IMR-90 (cell line): ENCODE measurements at regions not wholly inside any gene's neighbourhood (a gene's known extent, or its start where the extent isn't known, plus 50 kb on each side); places are given as distances from the start of the nearest gene placed in this dataset.

Source experiments
- ATAC-seq: fragments of 200-7000 bp; cut with Tn5 transposase; 2 replicates; pipeline ENCODE4 v1.9.1; 2020; ENCODE audit warnings: low read depth, mild to moderate bottlenecking, moderate library complexity
- BruUV-seq: library from RNA; stranded (reverse); fragments of 400-500 nt; replicated peaks from 2 replicates; lab custom pipeline; 2021; lab: Mats Ljungman, UMichigan
- CTCF ChIA-PET: fragments of 300-600 bp; formaldehyde crosslinking; extraction: SDS; loops from one replicate; lab custom pipeline; 2021; ENCODE audit warnings: antibody characterized with exemption; lab: Yijun Ruan, JAX
- POLR2A ChIA-PET: fragments of 300-600 bp; sonication (Branson Sonifier 250); formaldehyde crosslinking; loops from one replicate; lab custom pipeline; 2022; ENCODE audit warnings: antibody characterized with exemption; ENCODE audit not compliant: unreplicated experiment; lab: Charles Lee
- DNase-seq: peaks from one replicate; pipeline ENCODE4 v3.0.0; 2013
- H2AFZ ChIP-seq: replicated peaks from 2 replicates; pipeline ENCODE3; 2013; ENCODE audit warnings: low read length, mild to moderate bottlenecking; ENCODE audit not compliant: poor library complexity
- H2AK5ac ChIP-seq: 2 replicates; pipeline ENCODE4 v1.6.1; 2013; ENCODE audit warnings: low read depth, low read length, inconsistent platforms
- H2AK9ac ChIP-seq: replicated peaks from 2 replicates; pipeline ENCODE3; 2013; ENCODE audit warnings: mild to moderate bottlenecking, low read depth, low read length, moderate library complexity; ENCODE audit not compliant: poor library complexity
- H2BK120ac ChIP-seq: 2 replicates; pipeline ENCODE4 v1.6.1; 2013; ENCODE audit warnings: low read depth, low read length, inconsistent platforms
- H2BK15ac ChIP-seq: 3 replicates; pipeline ENCODE4 v1.6.1; 2013; ENCODE audit warnings: low read depth, low read length, inconsistent platforms
- H2BK20ac ChIP-seq: 2 replicates; pipeline ENCODE4 v1.6.1; 2013; ENCODE audit warnings: low read depth, mild to moderate bottlenecking, inconsistent platforms, low read length, moderate library complexity
- H2BK5ac ChIP-seq: 2 replicates; pipeline ENCODE4 v1.6.1; 2013; ENCODE audit warnings: mild to moderate bottlenecking, low read depth, low read length, inconsistent platforms; ENCODE audit not compliant: poor library complexity, severe bottlenecking
- H3K14ac ChIP-seq: replicated peaks from 2 replicates; pipeline ENCODE4 v1.6.1; 2013; ENCODE audit warnings: low read depth, low read length, inconsistent platforms
- H3K18ac ChIP-seq: 2 replicates; pipeline ENCODE4 v1.6.1; 2013; ENCODE audit warnings: low read depth, low read length, control low read depth
- H3K23ac ChIP-seq: 2 replicates; pipeline ENCODE4 v1.6.1; 2013; ENCODE audit warnings: low read depth, low read length, inconsistent platforms
- H3K27ac ChIP-seq: 2 replicates; pipeline ENCODE4 v1.5.1; 2013; ENCODE audit warnings: mild to moderate bottlenecking, control low read depth, low read length; ENCODE audit not compliant: insufficient read depth
- H3K27me3 ChIP-seq: 2 replicates; pipeline ENCODE4 v1.6.1; 2013; ENCODE audit warnings: low read length; ENCODE audit not compliant: control insufficient read depth, insufficient read depth
- H3K36me3 ChIP-seq: 2 replicates; pipeline ENCODE4 v1.6.1; 2013; ENCODE audit warnings: low read length, mixed read lengths; ENCODE audit not compliant: control insufficient read depth, insufficient read depth
- H3K4ac ChIP-seq: 2 replicates; pipeline ENCODE4 v1.6.1; 2013; ENCODE audit warnings: low read depth, low read length, inconsistent platforms
- H3K4me1 ChIP-seq: 2 replicates; pipeline ENCODE4 v1.6.1; 2013; ENCODE audit warnings: low read length, mixed read lengths; ENCODE audit not compliant: control insufficient read depth, insufficient read depth
- H3K4me2 ChIP-seq: 2 replicates; pipeline ENCODE4 v1.6.1; 2013; ENCODE audit warnings: low read depth, mild to moderate bottlenecking, control low read depth, low read length, moderate library complexity
- H3K4me3 ChIP-seq: 2 replicates; pipeline ENCODE4 v1.5.1; 2013; ENCODE audit warnings: low read depth, mild to moderate bottlenecking, control low read depth, low read length, moderate library complexity; ENCODE audit not compliant: insufficient read depth
- H3K56ac ChIP-seq: 2 replicates; pipeline ENCODE4 v1.6.1; 2013; ENCODE audit warnings: low read length, inconsistent platforms; ENCODE audit not compliant: insufficient read depth; ENCODE audit errors: extremely low read depth
- H3K79me1 ChIP-seq, 2 experiments: 2 replicates each; pipeline ENCODE4 v1.6.1; 2013; ENCODE audit warnings: low read length in 2 of 2, inconsistent platforms in 1 of 2, low read depth in 1 of 2
- H3K9ac ChIP-seq: 2 replicates; pipeline ENCODE4 v1.6.1; 2013; ENCODE audit warnings: low read depth, low read length, control low read depth
- H3K9me1 ChIP-seq: 2 replicates; pipeline ENCODE4 v1.6.1; 2013; ENCODE audit warnings: low read length, inconsistent platforms; ENCODE audit not compliant: insufficient read depth
- H3K9me3 ChIP-seq: 2 replicates; pipeline ENCODE4 v1.6.1; 2013; ENCODE audit warnings: low read length; ENCODE audit not compliant: control insufficient read depth, insufficient read depth
- H4K20me1 ChIP-seq: 2 replicates; pipeline ENCODE4 v1.6.1; 2013; ENCODE audit warnings: low read length, inconsistent platforms; ENCODE audit not compliant: insufficient read depth
- H4K5ac ChIP-seq: 2 replicates; pipeline ENCODE4 v1.6.1; 2013; ENCODE audit warnings: mild to moderate bottlenecking, low read depth, low read length, control low read depth
- H4K8ac ChIP-seq, 2 experiments: 2 replicates each; pipeline ENCODE4 v1.6.1; 2013; ENCODE audit warnings: low read depth in 2 of 2, low read length in 2 of 2, control low read depth in 1 of 2, inconsistent platforms in 1 of 2
- H4K91ac ChIP-seq: 2 replicates; pipeline ENCODE4 v1.6.1; 2013; ENCODE audit warnings: low read depth, low read length, inconsistent platforms; ENCODE audit not compliant: insufficient read depth
- BHLHE40 ChIP-seq: fragments of 150-350 bp; IDR thresholded peaks from 2 replicates; pipeline ENCODE4 v1.6.1; 2016; ENCODE audit warnings: mild to moderate bottlenecking, low read depth, low read length
- CEBPB ChIP-seq: IDR thresholded peaks from 2 replicates; pipeline ENCODE4 v1.6.1; 2012; ENCODE audit warnings: low read depth, low read length, improper control_type of control experiment
- CHD1 ChIP-seq: IDR thresholded peaks from 2 replicates; pipeline ENCODE4 v1.6.1; 2012; ENCODE audit warnings: low read depth, low read length, improper control_type of control experiment
- FOS ChIP-seq: fragments of 150-350 bp; IDR thresholded peaks from 2 replicates; pipeline ENCODE4 v1.6.1; 2016; ENCODE audit warnings: low read depth, low read length
- MAFK ChIP-seq: IDR thresholded peaks from 2 replicates; pipeline ENCODE4 v1.6.1; 2012; ENCODE audit warnings: low read depth, low read length, improper control_type of control experiment
- MAZ ChIP-seq: IDR thresholded peaks from 2 replicates; pipeline ENCODE4 v1.6.1; 2012; ENCODE audit warnings: low read depth, mild to moderate bottlenecking, low read length, improper control_type of control experiment, moderate library complexity, borderline replicate concordance
- MXI1 ChIP-seq: IDR thresholded peaks from 2 replicates; pipeline ENCODE4 v1.6.1; 2012; ENCODE audit warnings: low read depth, mild to moderate bottlenecking, low read length, moderate library complexity, borderline replicate concordance
- NFE2L2 ChIP-seq: fragments of 150-350 bp; IDR thresholded peaks from 2 replicates; pipeline ENCODE4 v1.6.1; 2016; ENCODE audit warnings: low read depth, mild to moderate bottlenecking, low read length
- POLR2A ChIP-seq: IDR thresholded peaks from 2 replicates; pipeline ENCODE4 v1.6.1; 2012; ENCODE audit warnings: mild to moderate bottlenecking, low read depth, low read length
- RAD21 ChIP-seq: IDR thresholded peaks from 2 replicates; pipeline ENCODE4 v1.6.1; 2012; ENCODE audit warnings: low read length, improper control_type of control experiment
- RCOR1 ChIP-seq: IDR thresholded peaks from 2 replicates; pipeline ENCODE4 v1.6.1; 2012; ENCODE audit warnings: mild to moderate bottlenecking, low read length, improper control_type of control experiment; ENCODE audit not compliant: insufficient replicate concordance
- RFX5 ChIP-seq: IDR thresholded peaks from 2 replicates; pipeline ENCODE4 v1.8.0; 2012; ENCODE audit warnings: low read depth, mild to moderate bottlenecking, low read length, moderate library complexity
- SMC3 ChIP-seq: fragments of 150-350 bp; IDR thresholded peaks from 2 replicates; pipeline ENCODE4 v1.6.1; 2016; ENCODE audit warnings: low read depth, mild to moderate bottlenecking, antibody characterized with exemption, low read length, moderate library complexity
- whole genome bisulfite sequencing, 2 experiments: methylation state at CpG; one replicate each; pipeline versions ENCODE4 v1.1.5 to v1.1.7; 2013; ENCODE audit warnings: missing lambda C conversion rate in 2 of 2; ENCODE audit not compliant: insufficient read length in 1 of 2; ENCODE audit errors: extremely low coverage in 2 of 2; 5-methylcytosine and 5-hydroxymethylcytosine counted together
- dilution Hi-C: fragments of 300-500 bp; cut with HindIII; formaldehyde crosslinking; loops from one replicate; pipeline ENCODE4 v1.14.3; 2018; ENCODE audit warnings: low sequenced_read_pairs; ENCODE audit not compliant: unreplicated experiment
- in situ Hi-C: fragments of 300-500 bp; cut with MboI; formaldehyde crosslinking; loops from 3 replicates; pipeline ENCODE4 v1.14.3; 2019; ENCODE audit warnings: low sequenced_read_pairs, inconsistent platforms, mixed read lengths
- intact Hi-C: fragments of 100-400 bp; cut with micrococcal nuclease; formaldehyde crosslinking; loops from 2 replicates; pipeline ENCODE4 v1.10.0; 2022
- TF ChIP-seq, protein P1 (sequence below): fragments of 150-350 bp; IDR thresholded peaks from 2 replicates; pipeline ENCODE4 v1.6.1; 2016; ENCODE audit warnings: low read depth, mild to moderate bottlenecking, low read length, moderate library complexity, borderline replicate concordance
- TF ChIP-seq, protein P2 (sequence below): conservative IDR thresholded peaks from 2 replicates; pipeline ENCODE4 v1.5.1; 2012; ENCODE audit warnings: mild to moderate bottlenecking, low read depth, low read length, improper control_type of control experiment
- TF ChIP-seq, protein P3 (sequence below): fragments of 150-350 bp; IDR thresholded peaks from 2 replicates; pipeline ENCODE4 v1.6.1; 2017; ENCODE audit warnings: mild to moderate bottlenecking, antibody characterized with exemption, low read length, low read depth

DNA sequence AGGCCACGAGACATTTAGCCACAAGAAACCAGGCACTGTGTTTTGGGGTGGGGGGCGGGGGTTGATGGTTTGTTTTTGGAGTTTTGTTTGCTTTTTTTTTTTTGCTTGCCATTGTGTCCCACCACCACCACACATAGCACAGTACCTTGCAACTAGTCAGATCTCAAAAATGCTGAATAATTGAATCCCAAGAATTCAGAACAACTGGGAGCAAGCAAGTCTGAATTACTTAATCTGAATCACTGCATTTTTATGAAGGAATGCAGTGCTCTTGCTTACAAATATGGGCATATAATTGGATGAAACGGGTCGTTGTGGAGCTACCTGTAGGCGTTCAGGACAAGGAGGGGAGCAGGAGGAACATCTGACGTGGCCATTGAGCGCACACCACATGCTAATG lies 151.5 kb upstream of the CDYL start:
- Histone ChIP-seq H3K4ac (no peak overlapping the region), H2BK120ac (no peak overlapping the region), H2AK9ac (no peak overlapping the region), H3K23ac (no peak overlapping the region), H2AFZ (no peak overlapping the region), H2BK20ac (no peak overlapping the region), H3K36me3 (no peaks in the 10 kb centered on the region), H3K4me3 (no peak overlapping the region), H3K27ac (no peak overlapping the region), H3K14ac (no peak overlapping the region), H3K9me3 (peaks cover 10% of the 10 kb centered on the region), H2BK15ac (no peak overlapping the region), H3K9ac (no peak overlapping the region), H4K20me1 (no peaks in the 10 kb centered on the region), H4K5ac (no peak overlapping the region), H3K4me2 (no peak overlapping the region), H3K56ac (no peak overlapping the region), H3K27me3 (no peaks in the 10 kb centered on the region; the same call in none of the 2 replicates), H4K91ac (no peak overlapping the region), H4K8ac (no peak overlapping the region), H3K79me1 (no peaks in the 10 kb centered on the region), H2BK5ac (no peak overlapping the region), H3K9me1 (no peaks in the 10 kb centered on the region), H3K18ac (no peak overlapping the region; the same call in 1 of the 2 replicates), H2AK5ac (no peak overlapping the region), H3K4me1 (no peaks in the 10 kb centered on the region)
- in situ Hi-C loops: no loop called here
- TF ChIP-seq CEBPB (no peak), NFE2L2 (no peak), MXI1 (no peak), MAFK (no peak), RCOR1 (no peak), RFX5 (no peak), RAD21 (no peak), POLR2A (no peak), BHLHE40 (no peak), CHD1 (no peak), MAZ (no peak), SMC3 (no peak), FOS (no peak)
- TF ChIP-seq, protein P1, sequence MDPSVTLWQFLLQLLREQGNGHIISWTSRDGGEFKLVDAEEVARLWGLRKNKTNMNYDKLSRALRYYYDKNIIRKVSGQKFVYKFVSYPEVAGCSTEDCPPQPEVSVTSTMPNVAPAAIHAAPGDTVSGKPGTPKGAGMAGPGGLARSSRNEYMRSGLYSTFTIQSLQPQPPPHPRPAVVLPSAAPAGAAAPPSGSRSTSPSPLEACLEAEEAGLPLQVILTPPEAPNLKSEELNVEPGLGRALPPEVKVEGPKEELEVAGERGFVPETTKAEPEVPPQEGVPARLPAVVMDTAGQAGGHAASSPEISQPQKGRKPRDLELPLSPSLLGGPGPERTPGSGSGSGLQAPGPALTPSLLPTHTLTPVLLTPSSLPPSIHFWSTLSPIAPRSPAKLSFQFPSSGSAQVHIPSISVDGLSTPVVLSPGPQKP: no peak
- TF ChIP-seq, protein P2, sequence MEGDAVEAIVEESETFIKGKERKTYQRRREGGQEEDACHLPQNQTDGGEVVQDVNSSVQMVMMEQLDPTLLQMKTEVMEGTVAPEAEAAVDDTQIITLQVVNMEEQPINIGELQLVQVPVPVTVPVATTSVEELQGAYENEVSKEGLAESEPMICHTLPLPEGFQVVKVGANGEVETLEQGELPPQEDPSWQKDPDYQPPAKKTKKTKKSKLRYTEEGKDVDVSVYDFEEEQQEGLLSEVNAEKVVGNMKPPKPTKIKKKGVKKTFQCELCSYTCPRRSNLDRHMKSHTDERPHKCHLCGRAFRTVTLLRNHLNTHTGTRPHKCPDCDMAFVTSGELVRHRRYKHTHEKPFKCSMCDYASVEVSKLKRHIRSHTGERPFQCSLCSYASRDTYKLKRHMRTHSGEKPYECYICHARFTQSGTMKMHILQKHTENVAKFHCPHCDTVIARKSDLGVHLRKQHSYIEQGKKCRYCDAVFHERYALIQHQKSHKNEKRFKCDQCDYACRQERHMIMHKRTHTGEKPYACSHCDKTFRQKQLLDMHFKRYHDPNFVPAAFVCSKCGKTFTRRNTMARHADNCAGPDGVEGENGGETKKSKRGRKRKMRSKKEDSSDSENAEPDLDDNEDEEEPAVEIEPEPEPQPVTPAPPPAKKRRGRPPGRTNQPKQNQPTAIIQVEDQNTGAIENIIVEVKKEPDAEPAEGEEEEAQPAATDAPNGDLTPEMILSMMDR: no peak
- TF ChIP-seq, protein P3, sequence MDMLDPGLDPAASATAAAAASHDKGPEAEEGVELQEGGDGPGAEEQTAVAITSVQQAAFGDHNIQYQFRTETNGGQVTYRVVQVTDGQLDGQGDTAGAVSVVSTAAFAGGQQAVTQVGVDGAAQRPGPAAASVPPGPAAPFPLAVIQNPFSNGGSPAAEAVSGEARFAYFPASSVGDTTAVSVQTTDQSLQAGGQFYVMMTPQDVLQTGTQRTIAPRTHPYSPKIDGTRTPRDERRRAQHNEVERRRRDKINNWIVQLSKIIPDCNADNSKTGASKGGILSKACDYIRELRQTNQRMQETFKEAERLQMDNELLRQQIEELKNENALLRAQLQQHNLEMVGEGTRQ: no peak
- POLR2A ChIA-PET: no interaction called here
- peak; percentile 48; the same call in 1 of the 2 replicates for ATAC-seq
- no TSS peak for BruUV-seq
- CTCF ChIA-PET: no interaction called here
- dilution Hi-C loops: no loop called here
- intact Hi-C loops: no loop called here
- DNase-seq: no peak
- no CpG with 5 or more reads among the region's 7 CpGs for WGBS, 2 experiments
